Activated CD8-positive, alpha-beta T cell treated with anti-CD3 and anti-CD28 coated beads for 36 hours (primary cell): ENCODE measurements at regions not wholly inside any gene's neighbourhood (a gene's known extent, or its start where the extent isn't known, plus 50 kb on each side); places are given as distances from the start of the nearest gene placed in this dataset.

ENCODE experiments used
- ATAC-seq: fragments of 200-7000 bp; cut with Tn5 transposase; one replicate; pipeline ENCODE4 v1.10.0; 2021; ENCODE audit warnings: mild to moderate bottlenecking, moderate library complexity
- CTCF ChIA-PET: fragments of 350-600 bp; sonication (Branson Sonifier 250); formaldehyde crosslinking; loops from one replicate; lab custom pipeline; 2021; ENCODE audit warnings: antibody characterized with exemption; lab: Charles Lee
- POLR2A ChIA-PET: fragments of 350-600 bp; sonication (Branson Sonifier 250); formaldehyde crosslinking; loops from one replicate; lab custom pipeline; 2021; ENCODE audit warnings: antibody characterized with exemption; lab: Charles Lee
- DNase-seq: peaks from one replicate; pipeline ENCODE4 v3.0.0-alpha.2; 2020
- H3K27ac Mint-ChIP-seq: one replicate; pipeline ENCODE4 v1.8.0; 2021; ENCODE audit warnings: mild to moderate bottlenecking, mixed read lengths
- H3K27me3 Mint-ChIP-seq: one replicate; pipeline ENCODE4 v1.8.0; 2021; ENCODE audit warnings: mixed read lengths
- H3K36me3 Mint-ChIP-seq: one replicate; pipeline ENCODE4 v1.8.0; 2021; ENCODE audit warnings: low read depth, mixed read lengths
- H3K4me1 Mint-ChIP-seq: one replicate; pipeline ENCODE4 v1.8.0; 2021; ENCODE audit warnings: low read depth, mixed read lengths
- H3K4me3 Mint-ChIP-seq: one replicate; pipeline ENCODE4 v1.8.0; 2021; ENCODE audit warnings: mild to moderate bottlenecking, moderate library complexity, mixed read lengths
- H3K9me3 Mint-ChIP-seq: one replicate; pipeline ENCODE4 v1.8.0; 2021; ENCODE audit warnings: mixed read lengths
- CTCF ChIP-seq: fragments of 200-600 bp; IDR thresholded peaks from one replicate; pipeline ENCODE4 v1.8.0; 2022; ENCODE audit warnings: antibody characterized with exemption, mild to moderate bottlenecking
- intact Hi-C: fragments of 100-400 bp; cut with micrococcal nuclease; formaldehyde crosslinking; loops from one replicate; pipeline ENCODE4 v1.10.0; 2022

- intact Hi-C loops = no loop called here
Observed at GRCh38 chr18:2027756-2028155, 543.5 kb downstream of the METTL4 start.

DNA sequence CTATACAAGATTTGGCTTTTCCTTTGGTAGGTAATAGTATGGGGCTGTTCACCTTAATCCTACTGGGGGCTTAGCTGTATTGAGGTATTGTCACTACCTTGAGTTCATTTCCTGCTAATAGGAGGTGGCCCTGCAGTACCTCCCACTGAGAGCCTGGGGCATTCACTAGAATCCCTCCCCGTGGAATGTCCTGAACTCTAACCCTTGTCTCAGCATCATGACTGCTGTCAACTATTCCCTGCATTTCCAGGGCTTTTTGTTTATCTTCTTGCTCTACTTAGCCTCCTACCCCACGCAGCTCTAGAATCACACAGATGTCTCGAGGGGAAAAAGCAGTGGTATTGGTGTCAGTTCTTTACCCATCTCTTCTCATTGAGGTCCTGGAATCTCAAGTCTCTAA is 542.3 kb downstream of the METTL4 start:
- no peaks in the 10 kb centered on the region for H3K27me3 Mint-ChIP-seq
- no peak overlapping the region for H3K27ac Mint-ChIP-seq
- TF ChIP-seq CTCF = no peak
- CTCF ChIA-PET = no interaction called here
- no peaks in the 10 kb centered on the region for H3K9me3 Mint-ChIP-seq
- H3K4me3 Mint-ChIP-seq = no peak overlapping the region
- POLR2A ChIA-PET = no interaction called here
- ATAC-seq (no peak), DNase-seq (no peak)
- peaks cover 3% of the 10 kb centered on the region for H3K4me1 Mint-ChIP-seq
- no peaks in the 10 kb centered on the region for H3K36me3 Mint-ChIP-seq
- intact Hi-C loops = no loop called here

More at GRCh38 chr18:2027756-2028155, 543.5 kb downstream of the METTL4 start:
- Mint-ChIP-seq H3K9me3 (no peaks in the 10 kb centered on the region), H3K4me1 (peaks cover 3% of the 10 kb centered on the region), H3K4me3 (no peak overlapping the region), H3K27ac (no peak overlapping the region), H3K27me3 (no peaks in the 10 kb centered on the region), H3K36me3 (no peaks in the 10 kb centered on the region)
- ChIA-PET CTCF (no interaction called here), POLR2A (no interaction called here)
- no peak for TF ChIP-seq CTCF
- DNase-seq (no peak), ATAC-seq (no peak)

GRCh38 chr18:2030647-2031046 is 540.7 kb downstream of the METTL4 start:
- DNase-seq (no peak), ATAC-seq (no peak)
- H3K27me3 Mint-ChIP-seq = no peaks in the 10 kb centered on the region
- no peaks in the 10 kb centered on the region for H3K36me3 Mint-ChIP-seq
- no peak overlapping the region for H3K27ac Mint-ChIP-seq
- H3K4me3 Mint-ChIP-seq = no peak overlapping the region
- POLR2A ChIA-PET = no interaction called here
- no peak for TF ChIP-seq CTCF
- H3K9me3 Mint-ChIP-seq = no peaks in the 10 kb centered on the region
- peaks cover 3% of the 10 kb centered on the region for H3K4me1 Mint-ChIP-seq
- CTCF ChIA-PET = no interaction called here
- intact Hi-C loops = no loop called here

GRCh38 chr18:2032036-2032435 is 539.3 kb downstream of the METTL4 start:
- ChIA-PET CTCF (no interaction called here), POLR2A (no interaction called here)
- no peak for ATAC-seq
- intact Hi-C loops = no loop called here
- no peak for TF ChIP-seq CTCF
- Mint-ChIP-seq H3K4me3 (no peak overlapping the region), H3K9me3 (no peaks in the 10 kb centered on the region), H3K27ac (no peak overlapping the region), H3K27me3 (no peaks in the 10 kb centered on the region), H3K4me1 (peaks cover 3% of the 10 kb centered on the region), H3K36me3 (no peaks in the 10 kb centered on the region)
- no peak for DNase-seq

DNA sequence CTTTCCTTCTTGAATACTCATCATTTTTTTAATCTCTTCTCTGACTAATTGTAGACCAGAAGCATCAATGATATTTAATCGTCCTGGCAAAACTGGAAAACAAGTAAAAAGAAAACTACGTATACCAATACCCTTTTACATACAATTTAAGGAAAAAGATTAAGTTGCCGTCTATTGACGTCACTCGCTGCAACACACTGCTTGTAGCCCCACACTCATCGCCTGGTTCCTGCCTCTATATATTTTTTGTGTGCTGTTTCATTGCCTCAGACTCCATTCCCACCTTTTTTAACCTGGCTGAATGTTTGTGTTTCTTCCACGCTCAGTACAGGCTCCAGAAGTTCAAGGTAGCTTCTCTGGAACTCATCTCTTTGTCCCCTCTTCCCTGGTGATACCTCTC is 536.2 kb downstream of the METTL4 start:
- intact Hi-C loops = no loop called here
- H3K36me3 Mint-ChIP-seq = no peaks in the 10 kb centered on the region
- no peaks in the 10 kb centered on the region for H3K9me3 Mint-ChIP-seq
- H3K27me3 Mint-ChIP-seq = no peaks in the 10 kb centered on the region
- no peak for TF ChIP-seq CTCF
- H3K4me3 Mint-ChIP-seq = no peak overlapping the region
- no peak overlapping the region for H3K27ac Mint-ChIP-seq
- peaks cover 3% of the 10 kb centered on the region for H3K4me1 Mint-ChIP-seq
- POLR2A ChIA-PET = no interaction called here
- DNase-seq = no peak
- ATAC-seq = no peak
- CTCF ChIA-PET = no interaction called here
